NCI-H1105 (cell line): ENCODE measurements at regions not wholly inside any gene's neighbourhood (a gene's known extent, or its start where the extent isn't known, plus 50 kb on each side); places are given as distances from the start of the nearest gene placed in this dataset.

Experiments used
- DNase-seq: peaks from one replicate; lab custom pipeline; 2025; lab: John Stamatoyannopoulos, UW

- no peak for DNase-seq
Observed at GRCh38 chr4:16365036-16365569, 138.8 kb upstream of the TAPT1 start.

- no peak for DNase-seq
Observed at GRCh38 chr4:16360694-16361262, 134.5 kb upstream of the TAPT1 start.

DNA sequence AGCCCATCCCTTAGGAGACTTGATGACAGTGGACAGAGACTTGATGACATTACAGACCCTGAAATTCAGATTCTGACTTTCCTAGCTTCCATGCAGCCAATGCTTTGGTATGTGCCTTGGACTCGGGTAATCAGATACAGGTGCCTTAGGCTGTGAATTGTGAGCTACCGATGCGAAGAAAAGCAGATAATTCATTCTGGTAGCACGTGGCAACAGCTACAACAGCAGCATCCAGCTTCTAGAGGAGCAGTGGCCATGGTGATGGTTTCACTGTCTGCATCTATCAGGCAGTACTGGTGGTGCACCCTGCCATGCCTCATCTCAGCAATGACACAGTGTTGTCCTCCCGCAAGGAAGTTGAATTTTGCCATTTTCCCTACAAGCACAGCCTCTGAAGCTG is 126.9 kb upstream of the TAPT1 start:
- no peak for DNase-seq

GRCh38 chr4:16351161-16351560 is 124.9 kb upstream of the TAPT1 start:
- no peak for DNase-seq

DNA sequence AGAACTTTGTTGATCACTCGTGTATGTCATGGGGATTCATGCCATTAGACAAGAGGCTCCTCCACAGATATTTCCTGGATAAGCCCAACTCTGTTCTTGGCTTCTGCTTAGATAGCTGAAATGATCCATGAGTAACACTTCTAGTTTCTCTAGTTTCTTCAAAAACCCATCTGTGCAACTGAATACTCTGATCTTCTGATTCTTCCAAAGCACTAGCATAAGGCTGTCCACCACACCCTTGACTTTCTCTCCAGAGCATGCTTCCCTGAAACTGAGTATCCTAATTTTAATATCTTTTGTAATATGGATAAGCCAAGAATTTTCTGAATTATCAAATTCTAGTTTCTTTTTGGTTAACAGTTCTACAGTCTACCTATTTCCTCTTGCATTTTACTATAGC is 118.6 kb upstream of the TAPT1 start:
- no peak for DNase-seq

DNA sequence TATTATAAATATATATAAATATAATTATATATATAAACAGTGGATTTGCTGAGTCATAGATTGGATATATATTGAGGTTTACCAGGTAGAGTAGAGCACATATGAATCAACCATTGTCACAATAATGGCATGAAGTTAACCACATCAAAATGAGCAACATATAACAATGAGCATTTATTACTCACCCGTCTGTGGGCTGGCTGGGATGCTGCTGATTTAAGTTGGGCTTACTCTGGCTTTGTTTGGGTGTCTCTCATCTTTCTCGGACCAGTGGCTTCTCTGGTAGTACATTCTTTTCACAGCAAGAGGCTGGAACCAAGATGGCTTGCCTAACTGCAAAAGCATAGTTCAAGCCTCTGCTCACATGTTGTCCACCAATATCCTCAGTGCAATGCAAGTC is 111.7 kb upstream of the TAPT1 start:
- no peak for DNase-seq

GRCh38 chr4:16334601-16335000 is 108.3 kb upstream of the TAPT1 start:
- no peak for DNase-seq

- no peak for DNase-seq
Observed at GRCh38 chr4:16329797-16330134, 103.5 kb upstream of the TAPT1 start.

DNA sequence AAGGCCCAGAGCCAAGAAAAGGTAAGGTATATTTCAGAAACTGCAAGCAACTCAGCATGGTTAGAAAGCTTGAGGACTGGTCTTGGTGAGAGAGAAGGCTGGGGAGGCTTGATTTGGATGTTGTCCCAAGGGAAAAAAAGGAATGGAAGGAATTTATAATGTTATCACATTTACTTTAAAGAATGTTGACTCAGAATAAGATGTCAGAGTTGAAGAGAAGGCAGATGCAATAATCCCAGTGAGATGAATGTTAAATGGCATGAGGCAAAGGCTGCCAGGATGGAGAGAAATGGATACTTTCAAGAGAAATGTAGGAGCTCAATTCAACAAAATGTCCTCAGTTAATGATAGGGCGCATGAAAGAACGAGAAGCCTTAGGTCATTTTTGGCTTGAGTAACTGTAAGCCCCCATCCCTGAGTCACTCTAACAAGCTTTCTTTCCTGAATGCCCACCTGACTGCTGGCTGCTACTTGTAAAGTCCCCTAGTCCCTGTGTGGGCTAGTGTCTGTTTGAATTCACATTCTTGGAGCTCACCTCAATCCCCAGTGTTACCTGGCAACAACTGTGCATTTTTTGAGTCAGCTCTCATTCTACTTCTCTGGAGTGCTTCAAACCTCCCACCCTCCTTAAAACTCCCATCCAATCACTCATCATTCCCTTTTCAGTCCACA is 103.0 kb upstream of the TAPT1 start:
- no peak for DNase-seq

DNA sequence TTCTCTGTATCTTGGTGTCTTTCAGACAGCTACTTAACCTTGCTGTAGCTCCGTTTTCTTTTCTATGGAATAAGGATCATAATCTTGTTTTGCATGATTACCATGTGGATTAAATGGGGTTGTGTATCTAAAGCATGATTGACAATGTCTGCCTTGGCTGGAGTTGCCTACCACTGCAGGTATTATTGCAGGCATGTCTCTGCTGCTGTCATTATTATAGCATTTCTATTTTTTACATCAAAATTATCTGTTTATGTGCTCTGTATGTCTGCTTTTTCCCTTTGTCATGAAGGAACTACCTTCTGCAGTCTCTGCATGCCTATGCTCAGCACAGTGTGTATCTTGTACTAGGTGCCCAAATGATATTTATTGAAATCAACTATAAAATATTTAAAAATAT is 95.9 kb upstream of the TAPT1 start:
- no peak for DNase-seq

- no peak for DNase-seq
Observed at GRCh38 chr4:16315456-16315855, 89.2 kb upstream of the TAPT1 start.

DNA sequence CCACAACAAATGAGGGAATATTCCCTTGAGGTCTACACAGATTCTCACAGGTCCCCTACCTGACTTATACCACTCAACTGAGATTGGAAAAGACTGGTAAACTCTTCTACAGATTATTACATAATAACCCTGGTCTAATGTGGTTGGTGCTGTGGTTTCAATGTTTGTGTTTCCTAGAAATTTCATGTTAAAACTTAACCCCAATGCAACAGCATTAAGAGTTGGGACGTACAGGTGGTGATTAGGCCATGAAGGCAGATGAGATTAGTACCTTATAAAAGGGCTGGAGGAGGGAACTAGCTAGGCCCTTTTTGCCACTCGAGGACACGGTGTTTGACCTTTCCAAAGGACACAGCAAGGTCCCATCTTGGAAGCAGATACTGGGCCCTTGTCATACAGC is 84.3 kb upstream of the TAPT1 start:
- DNase-seq, result no peak

DNA sequence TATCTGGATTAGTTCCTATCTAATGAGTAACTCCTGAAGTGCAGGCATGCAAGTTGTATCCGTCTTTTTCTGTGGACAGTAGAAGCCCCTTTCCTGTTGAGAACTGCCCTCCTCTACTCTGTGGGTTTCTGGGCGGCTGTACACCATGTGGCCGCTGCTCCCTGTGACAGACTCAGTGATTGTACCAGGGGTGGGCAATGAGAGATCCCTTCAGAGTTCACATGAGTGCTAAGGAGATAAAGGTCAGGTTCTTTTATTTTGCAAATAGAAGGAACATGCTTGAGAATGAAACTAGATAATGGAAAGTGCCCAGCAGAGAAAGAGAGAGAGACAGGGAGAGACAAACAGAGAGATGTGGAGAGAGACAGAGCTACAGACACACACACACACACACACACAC is 76.4 kb upstream of the TAPT1 start:
- DNase-seq, result no peak

- no peak for DNase-seq
Observed at GRCh38 chr4:16297003-16297402, 70.7 kb upstream of the TAPT1 start.

DNA sequence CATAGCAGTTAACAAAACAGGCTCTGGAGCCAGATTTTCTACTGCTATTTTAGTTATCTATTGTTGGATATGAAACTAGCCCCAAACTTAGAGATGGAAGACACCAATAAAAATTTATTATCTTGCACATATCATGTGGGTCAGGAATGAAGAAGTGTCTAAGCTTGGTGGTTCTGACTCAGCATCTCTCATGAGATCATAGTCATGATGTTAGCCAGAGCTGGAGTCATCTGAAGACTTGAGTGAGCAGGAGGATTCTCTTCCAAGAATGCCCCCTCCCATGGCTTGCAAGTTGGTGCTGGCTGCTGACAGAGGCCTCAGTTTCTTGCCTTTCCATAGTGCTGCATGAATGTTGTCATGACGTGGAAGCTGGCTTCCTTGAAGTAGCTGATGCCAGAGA is 68.2 kb upstream of the TAPT1 start:
- DNase-seq, result no peak

GRCh38 chr4:16293210-16293838 is 67.1 kb upstream of the TAPT1 start:
- no peak for DNase-seq

DNA sequence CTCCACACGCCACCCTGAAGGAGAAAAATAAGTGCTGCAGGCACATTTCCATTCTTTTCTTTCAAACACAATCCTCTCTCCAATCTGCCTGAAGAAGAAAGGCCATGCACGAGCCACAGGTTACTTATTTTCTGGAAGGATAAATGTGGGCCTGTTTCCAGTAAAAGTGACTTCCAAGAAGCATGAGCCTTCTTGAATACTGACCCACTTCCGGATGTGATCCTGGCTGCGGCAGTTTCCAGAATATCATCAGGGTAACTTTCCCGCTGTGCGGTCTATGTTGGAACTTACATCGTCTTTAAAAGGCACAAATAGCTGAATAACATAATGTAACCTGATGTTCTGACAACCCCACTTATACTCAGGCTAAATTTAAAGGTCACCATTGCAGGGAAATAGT is 66.3 kb upstream of the TAPT1 start:
- DNase-seq, result no peak

DNA sequence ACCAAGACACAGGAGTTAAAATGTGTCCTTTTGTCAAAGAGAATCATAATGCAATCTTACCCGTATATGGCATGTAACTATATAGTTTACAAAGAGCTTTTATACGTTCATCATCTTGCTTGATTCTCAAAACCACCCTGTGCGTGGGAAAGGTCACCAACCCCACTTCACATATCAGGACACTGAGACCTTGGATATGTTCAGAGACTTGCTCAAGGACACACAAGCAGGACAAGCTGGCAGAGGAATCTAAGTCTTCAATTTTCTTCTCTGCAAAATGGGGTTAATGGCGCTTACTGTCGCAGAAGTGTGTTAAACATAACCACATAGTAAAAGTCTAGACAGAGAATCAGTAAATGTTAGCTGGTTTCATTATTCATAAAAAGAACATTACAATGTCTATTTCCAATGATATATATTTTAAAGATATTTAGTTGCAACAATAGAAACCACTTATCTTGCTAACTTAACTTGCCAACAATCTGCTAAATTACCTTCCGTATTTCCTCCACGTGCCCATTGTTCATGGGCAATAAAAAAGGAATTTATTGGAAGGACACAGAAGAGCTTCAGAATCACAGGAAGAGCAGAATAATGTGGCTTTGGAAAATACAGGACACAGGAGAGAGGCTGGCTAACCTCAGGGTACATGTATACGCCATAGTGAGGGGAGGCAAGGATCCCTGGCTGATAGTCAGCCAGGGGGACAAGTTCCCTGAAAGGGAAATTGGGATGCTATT is 64.6 kb upstream of the TAPT1 start:
- no peak for DNase-seq

- DNase-seq, result no peak
Observed at GRCh38 chr4:16289897-16290554, 63.8 kb upstream of the TAPT1 start.

- no peak for DNase-seq
Observed at GRCh38 chr4:16284050-16284449, 57.8 kb upstream of the TAPT1 start.

DNA sequence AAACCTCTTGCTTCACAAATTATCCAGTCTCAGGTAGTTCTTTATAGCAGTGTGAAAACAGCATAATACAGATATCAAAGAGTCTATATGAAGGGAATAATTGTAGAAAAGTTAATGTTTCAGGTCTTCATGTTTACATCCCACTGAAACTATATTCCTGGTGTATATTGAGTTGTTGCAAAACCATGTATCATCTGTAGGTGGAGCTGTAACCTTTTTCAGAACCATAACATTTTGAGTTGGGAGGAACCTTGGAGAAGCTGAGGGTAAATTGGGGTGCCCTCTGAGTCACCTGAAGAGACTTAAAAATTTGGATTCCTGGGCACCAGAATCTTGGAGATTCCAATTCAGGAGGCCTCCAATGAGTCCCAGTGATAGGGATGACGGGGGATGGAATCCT is 51.9 kb upstream of the TAPT1 start:
- no peak for DNase-seq
